IMR-90 (cell line): ENCODE measurements at regions not wholly inside any gene's neighbourhood (a gene's known extent, or its start where the extent isn't known, plus 50 kb on each side); places are given as distances from the start of the nearest gene placed in this dataset.

Experiments used
- ATAC-seq: fragments of 200-7000 bp; cut with Tn5 transposase; 2 replicates; pipeline ENCODE4 v1.9.1; 2020; ENCODE audit warnings: low read depth, mild to moderate bottlenecking, moderate library complexity
- BruUV-seq: library from RNA; stranded (reverse); fragments of 400-500 nt; replicated peaks from 2 replicates; lab custom pipeline; 2021; lab: Mats Ljungman, UMichigan
- CTCF ChIA-PET: fragments of 300-600 bp; formaldehyde crosslinking; extraction: SDS; loops from one replicate; lab custom pipeline; 2021; ENCODE audit warnings: antibody characterized with exemption; lab: Yijun Ruan, JAX
- POLR2A ChIA-PET: fragments of 300-600 bp; sonication (Branson Sonifier 250); formaldehyde crosslinking; loops from one replicate; lab custom pipeline; 2022; ENCODE audit warnings: antibody characterized with exemption; ENCODE audit not compliant: unreplicated experiment; lab: Charles Lee
- DNase-seq: peaks from one replicate; pipeline ENCODE4 v3.0.0; 2013
- H2AFZ ChIP-seq: replicated peaks from 2 replicates; pipeline ENCODE3; 2013; ENCODE audit warnings: low read length, mild to moderate bottlenecking; ENCODE audit not compliant: poor library complexity
- H2AK5ac ChIP-seq: 2 replicates; pipeline ENCODE4 v1.6.1; 2013; ENCODE audit warnings: low read depth, low read length, inconsistent platforms
- H2AK9ac ChIP-seq: replicated peaks from 2 replicates; pipeline ENCODE3; 2013; ENCODE audit warnings: mild to moderate bottlenecking, low read depth, low read length, moderate library complexity; ENCODE audit not compliant: poor library complexity
- H2BK120ac ChIP-seq: 2 replicates; pipeline ENCODE4 v1.6.1; 2013; ENCODE audit warnings: low read depth, low read length, inconsistent platforms
- H2BK15ac ChIP-seq: 3 replicates; pipeline ENCODE4 v1.6.1; 2013; ENCODE audit warnings: low read depth, low read length, inconsistent platforms
- H2BK20ac ChIP-seq: 2 replicates; pipeline ENCODE4 v1.6.1; 2013; ENCODE audit warnings: low read depth, mild to moderate bottlenecking, inconsistent platforms, low read length, moderate library complexity
- H2BK5ac ChIP-seq: 2 replicates; pipeline ENCODE4 v1.6.1; 2013; ENCODE audit warnings: mild to moderate bottlenecking, low read depth, low read length, inconsistent platforms; ENCODE audit not compliant: poor library complexity, severe bottlenecking
- H3K14ac ChIP-seq: replicated peaks from 2 replicates; pipeline ENCODE4 v1.6.1; 2013; ENCODE audit warnings: low read depth, low read length, inconsistent platforms
- H3K18ac ChIP-seq: 2 replicates; pipeline ENCODE4 v1.6.1; 2013; ENCODE audit warnings: low read depth, low read length, control low read depth
- H3K23ac ChIP-seq: 2 replicates; pipeline ENCODE4 v1.6.1; 2013; ENCODE audit warnings: low read depth, low read length, inconsistent platforms
- H3K27ac ChIP-seq: 2 replicates; pipeline ENCODE4 v1.5.1; 2013; ENCODE audit warnings: mild to moderate bottlenecking, control low read depth, low read length; ENCODE audit not compliant: insufficient read depth
- H3K27me3 ChIP-seq: 2 replicates; pipeline ENCODE4 v1.6.1; 2013; ENCODE audit warnings: low read length; ENCODE audit not compliant: control insufficient read depth, insufficient read depth
- H3K36me3 ChIP-seq: 2 replicates; pipeline ENCODE4 v1.6.1; 2013; ENCODE audit warnings: low read length, mixed read lengths; ENCODE audit not compliant: control insufficient read depth, insufficient read depth
- H3K4ac ChIP-seq: 2 replicates; pipeline ENCODE4 v1.6.1; 2013; ENCODE audit warnings: low read depth, low read length, inconsistent platforms
- H3K4me1 ChIP-seq: 2 replicates; pipeline ENCODE4 v1.6.1; 2013; ENCODE audit warnings: low read length, mixed read lengths; ENCODE audit not compliant: control insufficient read depth, insufficient read depth
- H3K4me2 ChIP-seq: 2 replicates; pipeline ENCODE4 v1.6.1; 2013; ENCODE audit warnings: low read depth, mild to moderate bottlenecking, control low read depth, low read length, moderate library complexity
- H3K4me3 ChIP-seq: 2 replicates; pipeline ENCODE4 v1.5.1; 2013; ENCODE audit warnings: low read depth, mild to moderate bottlenecking, control low read depth, low read length, moderate library complexity; ENCODE audit not compliant: insufficient read depth
- H3K56ac ChIP-seq: 2 replicates; pipeline ENCODE4 v1.6.1; 2013; ENCODE audit warnings: low read length, inconsistent platforms; ENCODE audit not compliant: insufficient read depth; ENCODE audit errors: extremely low read depth
- H3K79me1 ChIP-seq, 2 experiments: 2 replicates each; pipeline ENCODE4 v1.6.1; 2013; ENCODE audit warnings: low read length in 2 of 2, inconsistent platforms in 1 of 2, low read depth in 1 of 2
- H3K9ac ChIP-seq: 2 replicates; pipeline ENCODE4 v1.6.1; 2013; ENCODE audit warnings: low read depth, low read length, control low read depth
- H3K9me1 ChIP-seq: 2 replicates; pipeline ENCODE4 v1.6.1; 2013; ENCODE audit warnings: low read length, inconsistent platforms; ENCODE audit not compliant: insufficient read depth
- H3K9me3 ChIP-seq: 2 replicates; pipeline ENCODE4 v1.6.1; 2013; ENCODE audit warnings: low read length; ENCODE audit not compliant: control insufficient read depth, insufficient read depth
- H4K20me1 ChIP-seq: 2 replicates; pipeline ENCODE4 v1.6.1; 2013; ENCODE audit warnings: low read length, inconsistent platforms; ENCODE audit not compliant: insufficient read depth
- H4K5ac ChIP-seq: 2 replicates; pipeline ENCODE4 v1.6.1; 2013; ENCODE audit warnings: mild to moderate bottlenecking, low read depth, low read length, control low read depth
- H4K8ac ChIP-seq, 2 experiments: 2 replicates each; pipeline ENCODE4 v1.6.1; 2013; ENCODE audit warnings: low read depth in 2 of 2, low read length in 2 of 2, control low read depth in 1 of 2, inconsistent platforms in 1 of 2
- H4K91ac ChIP-seq: 2 replicates; pipeline ENCODE4 v1.6.1; 2013; ENCODE audit warnings: low read depth, low read length, inconsistent platforms; ENCODE audit not compliant: insufficient read depth
- CEBPB ChIP-seq: IDR thresholded peaks from 2 replicates; pipeline ENCODE4 v1.6.1; 2012; ENCODE audit warnings: low read depth, low read length, improper control_type of control experiment
- CHD1 ChIP-seq: IDR thresholded peaks from 2 replicates; pipeline ENCODE4 v1.6.1; 2012; ENCODE audit warnings: low read depth, low read length, improper control_type of control experiment
- MAFK ChIP-seq: IDR thresholded peaks from 2 replicates; pipeline ENCODE4 v1.6.1; 2012; ENCODE audit warnings: low read depth, low read length, improper control_type of control experiment
- MAZ ChIP-seq: IDR thresholded peaks from 2 replicates; pipeline ENCODE4 v1.6.1; 2012; ENCODE audit warnings: low read depth, mild to moderate bottlenecking, low read length, improper control_type of control experiment, moderate library complexity, borderline replicate concordance
- MXI1 ChIP-seq: IDR thresholded peaks from 2 replicates; pipeline ENCODE4 v1.6.1; 2012; ENCODE audit warnings: low read depth, mild to moderate bottlenecking, low read length, moderate library complexity, borderline replicate concordance
- POLR2A ChIP-seq: IDR thresholded peaks from 2 replicates; pipeline ENCODE4 v1.6.1; 2012; ENCODE audit warnings: mild to moderate bottlenecking, low read depth, low read length
- RCOR1 ChIP-seq: IDR thresholded peaks from 2 replicates; pipeline ENCODE4 v1.6.1; 2012; ENCODE audit warnings: mild to moderate bottlenecking, low read length, improper control_type of control experiment; ENCODE audit not compliant: insufficient replicate concordance
- RFX5 ChIP-seq: IDR thresholded peaks from 2 replicates; pipeline ENCODE4 v1.8.0; 2012; ENCODE audit warnings: low read depth, mild to moderate bottlenecking, low read length, moderate library complexity
- SMC3 ChIP-seq: fragments of 150-350 bp; IDR thresholded peaks from 2 replicates; pipeline ENCODE4 v1.6.1; 2016; ENCODE audit warnings: low read depth, mild to moderate bottlenecking, antibody characterized with exemption, low read length, moderate library complexity
- WGBS, 2 experiments: methylation state at CpG; one replicate each; pipeline versions ENCODE4 v1.1.5 to v1.1.7; 2013; ENCODE audit warnings: missing lambda C conversion rate in 2 of 2; ENCODE audit not compliant: insufficient read length in 1 of 2; ENCODE audit errors: extremely low coverage in 2 of 2; 5-methylcytosine and 5-hydroxymethylcytosine counted together
- dilution Hi-C: fragments of 300-500 bp; cut with HindIII; formaldehyde crosslinking; loops from one replicate; pipeline ENCODE4 v1.14.3; 2018; ENCODE audit warnings: low sequenced_read_pairs; ENCODE audit not compliant: unreplicated experiment
- in situ Hi-C: fragments of 300-500 bp; cut with MboI; formaldehyde crosslinking; loops from 3 replicates; pipeline ENCODE4 v1.14.3; 2019; ENCODE audit warnings: low sequenced_read_pairs, inconsistent platforms, mixed read lengths
- intact Hi-C: fragments of 100-400 bp; cut with micrococcal nuclease; formaldehyde crosslinking; loops from 2 replicates; pipeline ENCODE4 v1.10.0; 2022
- TF ChIP-seq, protein P1 (sequence below): conservative IDR thresholded peaks from 2 replicates; pipeline ENCODE4 v1.5.1; 2012; ENCODE audit warnings: mild to moderate bottlenecking, low read depth, low read length, improper control_type of control experiment
- TF ChIP-seq, protein P2 (sequence below): fragments of 150-350 bp; IDR thresholded peaks from 2 replicates; pipeline ENCODE4 v1.6.1; 2016; ENCODE audit warnings: low read depth, mild to moderate bottlenecking, low read length, moderate library complexity, borderline replicate concordance

DNA sequence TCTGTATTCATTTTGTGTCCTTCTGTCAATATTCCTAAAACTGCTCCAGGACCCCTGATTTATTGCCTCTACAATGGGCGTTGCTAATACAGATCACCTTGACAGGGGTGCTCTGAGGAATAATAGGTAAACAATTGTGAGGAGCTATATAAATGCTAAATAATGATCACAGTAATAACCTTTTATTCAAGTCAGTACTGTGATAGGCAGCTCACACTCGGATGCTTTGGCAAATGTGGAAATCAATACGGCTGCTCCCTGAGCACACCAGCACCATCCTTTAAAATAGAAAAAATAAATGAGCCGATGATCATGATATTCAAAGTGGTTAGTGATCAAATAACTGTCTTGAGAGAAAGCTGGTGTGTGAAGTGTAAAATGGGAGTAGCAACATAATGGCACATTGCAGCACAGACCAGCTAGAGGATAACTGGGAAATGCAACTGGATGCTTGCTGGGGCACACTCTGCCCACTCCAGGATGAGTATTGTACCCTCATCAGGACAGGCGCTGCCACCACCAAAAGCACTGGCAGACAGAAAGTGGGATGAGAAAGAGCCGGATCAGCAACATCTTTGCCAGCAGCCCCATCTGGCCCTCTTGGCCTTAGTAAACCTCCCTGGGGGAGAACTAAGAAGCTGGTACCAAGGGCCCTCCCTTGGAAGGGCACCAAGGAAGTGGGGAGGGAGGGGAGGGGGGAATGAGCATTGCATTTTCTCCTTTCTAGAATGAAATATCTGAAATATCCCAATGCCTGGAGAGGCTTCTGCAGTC lies 69.4 kb upstream of the SPATA31D4 start:
- Histone ChIP-seq H3K9ac (no peak overlapping the region), H3K9me1 (peaks cover 2% of the 10 kb centered on the region; the same call in 1 of the 2 replicates), H3K4me3 (no peak overlapping the region), H3K36me3 (no peaks in the 10 kb centered on the region), H3K4me1 (peaks cover 3% of the 10 kb centered on the region; the same call in 1 of the 2 replicates), H3K27ac (no peak overlapping the region), H3K18ac (no peak overlapping the region), H2BK20ac (no peak overlapping the region), H2BK5ac (no peak overlapping the region), H2AFZ (no peak overlapping the region), H2AK5ac (no peak overlapping the region), H3K4me2 (no peak overlapping the region), H4K91ac (no peak overlapping the region), H3K79me1 (no peaks in the 10 kb centered on the region), H2AK9ac (no peak overlapping the region), H4K20me1 (no peaks in the 10 kb centered on the region), H3K27me3 (no peaks in the 10 kb centered on the region), H3K9me3 (no peaks in the 10 kb centered on the region), H3K4ac (no peak overlapping the region), H2BK120ac (no peak overlapping the region), H3K56ac (no peak overlapping the region), H3K23ac (no peak overlapping the region), H4K8ac (no peak overlapping the region), H2BK15ac (no peak overlapping the region), H4K5ac (no peak overlapping the region), H3K14ac (no peak overlapping the region)
- DNase-seq (no peak), ATAC-seq (no peak)
- 100% methylated on average over 1 of the region's 6 CpGs; no CpG with 5 or more reads in 1 of the 2 experiments for WGBS, 2 experiments
- ChIA-PET POLR2A (no interaction called here), CTCF (no interaction called here)
- no TSS peak for BruUV-seq
- dilution Hi-C loops (no loop called here), in situ Hi-C loops (no loop called here), intact Hi-C loops (no loop called here)
- TF ChIP-seq MAZ (no peak), POLR2A (no peak), CEBPB (no peak), RCOR1 (no peak), CHD1 (no peak), MAFK (no peak), RFX5 (no peak), MXI1 (no peak), SMC3 (no peak)
- TF ChIP-seq, protein P1, sequence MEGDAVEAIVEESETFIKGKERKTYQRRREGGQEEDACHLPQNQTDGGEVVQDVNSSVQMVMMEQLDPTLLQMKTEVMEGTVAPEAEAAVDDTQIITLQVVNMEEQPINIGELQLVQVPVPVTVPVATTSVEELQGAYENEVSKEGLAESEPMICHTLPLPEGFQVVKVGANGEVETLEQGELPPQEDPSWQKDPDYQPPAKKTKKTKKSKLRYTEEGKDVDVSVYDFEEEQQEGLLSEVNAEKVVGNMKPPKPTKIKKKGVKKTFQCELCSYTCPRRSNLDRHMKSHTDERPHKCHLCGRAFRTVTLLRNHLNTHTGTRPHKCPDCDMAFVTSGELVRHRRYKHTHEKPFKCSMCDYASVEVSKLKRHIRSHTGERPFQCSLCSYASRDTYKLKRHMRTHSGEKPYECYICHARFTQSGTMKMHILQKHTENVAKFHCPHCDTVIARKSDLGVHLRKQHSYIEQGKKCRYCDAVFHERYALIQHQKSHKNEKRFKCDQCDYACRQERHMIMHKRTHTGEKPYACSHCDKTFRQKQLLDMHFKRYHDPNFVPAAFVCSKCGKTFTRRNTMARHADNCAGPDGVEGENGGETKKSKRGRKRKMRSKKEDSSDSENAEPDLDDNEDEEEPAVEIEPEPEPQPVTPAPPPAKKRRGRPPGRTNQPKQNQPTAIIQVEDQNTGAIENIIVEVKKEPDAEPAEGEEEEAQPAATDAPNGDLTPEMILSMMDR: no peak
- TF ChIP-seq, protein P2, sequence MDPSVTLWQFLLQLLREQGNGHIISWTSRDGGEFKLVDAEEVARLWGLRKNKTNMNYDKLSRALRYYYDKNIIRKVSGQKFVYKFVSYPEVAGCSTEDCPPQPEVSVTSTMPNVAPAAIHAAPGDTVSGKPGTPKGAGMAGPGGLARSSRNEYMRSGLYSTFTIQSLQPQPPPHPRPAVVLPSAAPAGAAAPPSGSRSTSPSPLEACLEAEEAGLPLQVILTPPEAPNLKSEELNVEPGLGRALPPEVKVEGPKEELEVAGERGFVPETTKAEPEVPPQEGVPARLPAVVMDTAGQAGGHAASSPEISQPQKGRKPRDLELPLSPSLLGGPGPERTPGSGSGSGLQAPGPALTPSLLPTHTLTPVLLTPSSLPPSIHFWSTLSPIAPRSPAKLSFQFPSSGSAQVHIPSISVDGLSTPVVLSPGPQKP: no peak
